GM21526 (cell line): ENCODE measurements at regions not wholly inside any gene's neighbourhood (a gene's known extent, or its start where the extent isn't known, plus 50 kb on each side); places are given as distances from the start of the nearest gene placed in this dataset.
"Not testable (repeated sequence)": the region's sequence is repeated elsewhere in the genome, so short reads cannot be mapped to it uniquely, and the experiment has no call there.

Experiments used
- ATAC-seq: cut with Tn5 transposase; IDR thresholded peaks from one replicate; pipeline ENCODE4 v1.9.1; 2021; ENCODE audit warnings: moderate library complexity; ENCODE audit not compliant: unreplicated experiment, low FRiP score

- ATAC-seq: no peak
Measured at GRCh38 chr1:172912765-172913260, 137.9 kb downstream of the TNFSF18 start.

- no peak for ATAC-seq
Measured at GRCh38 chr1:172914501-172915144, 136.1 kb downstream of the TNFSF18 start.

GRCh38 chr1:172915271-172915670, 135.5 kb downstream of the TNFSF18 start:
- no peak for ATAC-seq

GRCh38 chr1:172916116-172916515, 134.6 kb downstream of the TNFSF18 start:
- ATAC-seq: no peak

- ATAC-seq: no peak
Measured at GRCh38 chr1:172917972-172918371, 132.8 kb downstream of the TNFSF18 start.

- ATAC-seq: no peak
Measured at GRCh38 chr1:172918478-172918877, 132.3 kb downstream of the TNFSF18 start.

GRCh38 chr1:172926070-172926469, 124.7 kb downstream of the TNFSF18 start:
- no peak for ATAC-seq

- no peak for ATAC-seq
Measured at GRCh38 chr1:172928412-172928811, 122.3 kb downstream of the TNFSF18 start.

GRCh38 chr1:172929006-172929405, 121.7 kb downstream of the TNFSF18 start:
- ATAC-seq: no peak

- no peak for ATAC-seq
Measured at GRCh38 chr1:172930142-172930541, 120.6 kb downstream of the TNFSF18 start.

- no peak for ATAC-seq
Measured at GRCh38 chr1:172931340-172931739, 119.4 kb downstream of the TNFSF18 start.

- ATAC-seq: no peak
Measured at GRCh38 chr1:172931761-172932160, 119.0 kb downstream of the TNFSF18 start.

GRCh38 chr1:172932981-172933380, 117.8 kb downstream of the TNFSF18 start:
- ATAC-seq: no peak

- ATAC-seq: no peak
Measured at GRCh38 chr1:172934417-172934762, 116.4 kb downstream of the TNFSF18 start.

- ATAC-seq: no peak
Measured at GRCh38 chr1:172935062-172935592, 115.6 kb downstream of the TNFSF18 start.

- no peak for ATAC-seq
Measured at GRCh38 chr1:172936088-172936645, 114.6 kb downstream of the TNFSF18 start.

GRCh38 chr1:172938681-172939080, 112.1 kb downstream of the TNFSF18 start:
- no peak for ATAC-seq

- no peak for ATAC-seq
Measured at GRCh38 chr1:172939475-172939874, 111.3 kb downstream of the TNFSF18 start.

GRCh38 chr1:172940174-172940855, 110.4 kb downstream of the TNFSF18 start:
- no peak for ATAC-seq

- no peak for ATAC-seq
Measured at GRCh38 chr1:172941471-172941870, 109.3 kb downstream of the TNFSF18 start.

- no peak for ATAC-seq
Measured at GRCh38 chr1:172941945-172942344, 108.8 kb downstream of the TNFSF18 start.

GRCh38 chr1:172943138-172943537, 107.6 kb downstream of the TNFSF18 start:
- not testable (repeated sequence) for ATAC-seq
